ENCODE measurements at regions not wholly inside any gene's neighbourhood (a gene's known extent, or its start where the extent isn't known, plus 50 kb on each side); places are given as distances from the start of the nearest gene placed in this dataset.

- no peak overlapping the region for H3K27ac ChIP-seq
These were observed 232.3 kb upstream of the CPEB2 start for GRCh38 chr4:14769993-14770392.

GRCh38 chr4:14771094-14771493, 231.2 kb upstream of the CPEB2 start:
- TF ChIP-seq, protein P1, sequence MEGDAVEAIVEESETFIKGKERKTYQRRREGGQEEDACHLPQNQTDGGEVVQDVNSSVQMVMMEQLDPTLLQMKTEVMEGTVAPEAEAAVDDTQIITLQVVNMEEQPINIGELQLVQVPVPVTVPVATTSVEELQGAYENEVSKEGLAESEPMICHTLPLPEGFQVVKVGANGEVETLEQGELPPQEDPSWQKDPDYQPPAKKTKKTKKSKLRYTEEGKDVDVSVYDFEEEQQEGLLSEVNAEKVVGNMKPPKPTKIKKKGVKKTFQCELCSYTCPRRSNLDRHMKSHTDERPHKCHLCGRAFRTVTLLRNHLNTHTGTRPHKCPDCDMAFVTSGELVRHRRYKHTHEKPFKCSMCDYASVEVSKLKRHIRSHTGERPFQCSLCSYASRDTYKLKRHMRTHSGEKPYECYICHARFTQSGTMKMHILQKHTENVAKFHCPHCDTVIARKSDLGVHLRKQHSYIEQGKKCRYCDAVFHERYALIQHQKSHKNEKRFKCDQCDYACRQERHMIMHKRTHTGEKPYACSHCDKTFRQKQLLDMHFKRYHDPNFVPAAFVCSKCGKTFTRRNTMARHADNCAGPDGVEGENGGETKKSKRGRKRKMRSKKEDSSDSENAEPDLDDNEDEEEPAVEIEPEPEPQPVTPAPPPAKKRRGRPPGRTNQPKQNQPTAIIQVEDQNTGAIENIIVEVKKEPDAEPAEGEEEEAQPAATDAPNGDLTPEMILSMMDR (IDR thresholded peaks at IDR 0.05), result no peak
- TF ChIP-seq POLR2A (IDR thresholded peaks at IDR 0.05) (no peak), EP300 (IDR thresholded peaks at IDR 0.05) (no peak)
- Histone ChIP-seq H3K36me3 (no peaks in the 10 kb centered on the region), H3K27me3 (no peaks in the 10 kb centered on the region), H3K4me3 (no peak overlapping the region), H3K4me1 (no peaks in the 10 kb centered on the region), H3K9me3 (peaks cover 0 to 9% (median 2%) of the 10 kb centered on the region in 4 donors), H3K27ac (no peak overlapping the region)
- WGBS, 2 donors, result 55 to 66% methylated on average over 2 of the region's 2 CpGs
- DNase-seq (ENCODE audit: low spot score in 2 of 2), result no peak

More at GRCh38 chr4:14769993-14770392, 232.3 kb upstream of the CPEB2 start:
- DNase-seq (ENCODE audit: low spot score in 2 of 2), result no peak
- H3K27me3 ChIP-seq, result no peaks in the 10 kb centered on the region
- TF ChIP-seq EP300 (IDR thresholded peaks at IDR 0.05) (no peak), POLR2A (IDR thresholded peaks at IDR 0.05) (no peak)
- TF ChIP-seq, protein P1 (IDR thresholded peaks at IDR 0.05), result no peak
- 13 to 24% methylated on average over 1 of the region's 1 CpG for WGBS, 2 donors
- H3K36me3 ChIP-seq, result no peaks in the 10 kb centered on the region
- no peaks in the 10 kb centered on the region for H3K4me1 ChIP-seq
- no peak overlapping the region for H3K4me3 ChIP-seq
- H3K9me3 ChIP-seq, result peaks cover 0 to 9% (median 2%) of the 10 kb centered on the region in 4 donors

DNA sequence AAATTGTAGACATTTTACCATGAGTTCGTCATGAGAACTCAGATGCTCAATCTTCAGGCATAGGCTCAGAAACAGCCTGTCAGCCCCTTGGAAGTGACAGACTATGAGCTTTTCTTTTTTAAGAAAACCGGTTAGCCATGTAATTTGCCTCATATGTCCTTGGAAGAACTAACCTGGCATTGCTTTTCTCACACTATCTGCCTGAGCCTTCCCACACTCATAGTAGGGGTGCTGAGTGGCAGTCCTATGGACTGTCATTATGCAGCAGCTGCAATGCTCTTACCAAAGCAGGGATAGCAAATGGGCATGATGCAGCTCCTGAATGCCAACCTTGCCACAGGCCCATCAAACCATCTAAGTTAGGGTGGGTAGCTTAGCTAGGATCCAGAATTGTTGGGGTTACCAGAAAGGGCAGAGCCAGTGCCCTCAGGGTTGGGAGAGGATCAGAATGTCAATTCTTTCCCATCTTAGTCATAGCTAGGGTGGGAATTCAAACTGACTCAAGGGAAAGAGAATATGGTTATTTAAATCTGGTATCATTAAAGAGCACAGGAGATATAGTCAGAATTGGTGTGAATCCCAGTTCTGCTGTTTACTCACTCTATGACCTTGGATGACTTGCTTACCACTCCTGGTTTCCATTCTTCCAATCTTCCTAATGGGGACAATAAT, 230.6 kb upstream of the CPEB2 start:
- Histone ChIP-seq H3K36me3 (no peaks in the 10 kb centered on the region), H3K4me1 (no peaks in the 10 kb centered on the region), H3K27ac (no peak overlapping the region), H3K9me3 (peaks cover 0 to 9% (median 2%) of the 10 kb centered on the region in 4 donors), H3K27me3 (no peaks in the 10 kb centered on the region), H3K4me3 (no peak overlapping the region)
- TF ChIP-seq EP300 (IDR thresholded peaks at IDR 0.05), result no peak
- TF ChIP-seq, protein P1 (IDR thresholded peaks at IDR 0.05), result no peak
- no peak for TF ChIP-seq POLR2A (IDR thresholded peaks at IDR 0.05)
- 74% methylated on average over 2 of the region's 2 CpGs for WGBS, 2 donors
- DNase-seq (ENCODE audit: low spot score in 2 of 2), result no peak

DNA sequence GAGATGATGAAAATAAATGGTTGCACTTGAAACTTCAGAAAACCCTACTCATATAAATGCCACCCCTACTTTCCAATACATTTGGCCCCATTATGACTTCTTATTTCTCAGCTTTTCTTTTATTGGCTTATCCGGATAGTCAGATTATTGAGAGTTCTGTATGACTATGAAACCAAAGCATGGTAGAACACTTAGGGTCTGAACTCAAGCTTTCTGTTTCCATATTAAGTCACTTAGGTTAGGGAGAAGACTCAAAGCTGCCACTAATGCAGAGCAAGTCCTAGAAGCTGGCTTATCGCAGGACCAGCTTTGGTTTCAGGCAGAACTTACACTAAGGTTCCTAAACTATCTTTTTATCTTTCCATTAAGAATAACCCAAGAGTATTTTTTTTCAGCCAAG, 229.9 kb upstream of the CPEB2 start:
- DNase-seq (ENCODE audit: low spot score in 2 of 2), result no peak
- Histone ChIP-seq H3K36me3 (no peaks in the 10 kb centered on the region), H3K4me3 (no peak overlapping the region), H3K27me3 (no peaks in the 10 kb centered on the region), H3K9me3 (peaks cover 0 to 9% (median 2%) of the 10 kb centered on the region in 4 donors), H3K4me1 (no peaks in the 10 kb centered on the region), H3K27ac (no peak overlapping the region)
- TF ChIP-seq EP300 (IDR thresholded peaks at IDR 0.05) (no peak), POLR2A (IDR thresholded peaks at IDR 0.05) (no peak)
- TF ChIP-seq, protein P1 (IDR thresholded peaks at IDR 0.05), result no peak
- 93 to 96% methylated on average over 2 of the region's 2 CpGs for WGBS, 2 donors

DNA sequence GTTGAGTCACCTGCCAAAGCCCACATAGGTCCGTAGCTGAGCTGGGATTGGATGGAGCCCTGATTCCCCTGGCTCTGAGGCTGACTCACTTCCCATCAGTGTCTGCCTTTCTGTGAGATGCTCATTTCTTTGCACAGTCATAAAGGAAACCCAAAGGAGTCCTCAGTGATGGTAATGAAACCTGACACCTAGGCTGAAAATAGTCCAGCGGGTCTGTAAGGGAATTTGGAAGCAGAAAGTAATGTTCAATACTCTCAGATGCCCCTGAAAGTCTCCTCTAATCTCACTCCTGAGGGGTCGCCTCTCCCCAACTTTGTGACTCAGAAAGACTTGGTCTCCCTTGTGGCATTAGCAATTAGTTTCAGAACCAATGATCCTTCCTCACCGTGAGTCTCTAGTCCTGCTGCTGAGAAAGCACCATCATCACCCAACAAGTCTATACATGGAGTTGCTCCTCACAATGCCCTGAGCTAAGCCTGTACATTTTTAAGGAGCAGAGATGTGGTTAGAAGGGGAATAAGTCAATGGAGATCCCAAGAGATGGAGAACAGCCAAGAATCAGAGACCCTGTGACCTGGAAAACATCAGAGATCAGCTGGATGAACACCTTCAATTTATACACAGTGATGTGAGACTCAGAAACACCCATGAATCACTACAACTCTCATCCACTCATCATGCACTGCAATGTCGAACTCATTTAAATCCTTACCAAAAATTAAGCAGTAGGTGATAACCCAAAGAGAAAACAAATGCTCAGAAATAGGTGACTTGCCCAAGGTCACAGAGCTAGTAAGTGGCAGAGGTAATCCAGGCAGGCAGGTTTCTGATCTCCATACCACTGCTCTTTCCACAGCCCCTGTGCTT, 219.0 kb upstream of the CPEB2 start:
- Histone ChIP-seq H3K27ac (no peak overlapping the region), H3K27me3 (no peaks in the 10 kb centered on the region), H3K4me1 (no peaks in the 10 kb centered on the region), H3K9me3 (peaks cover 0 to 13% (median 2%) of the 10 kb centered on the region in 4 donors), H3K4me3 (no peak overlapping the region), H3K36me3 (no peaks in the 10 kb centered on the region)
- TF ChIP-seq, protein P1 (IDR thresholded peaks at IDR 0.05), result no peak
- TF ChIP-seq POLR2A (IDR thresholded peaks at IDR 0.05) (no peak), EP300 (IDR thresholded peaks at IDR 0.05) (no peak)
- no peak for DNase-seq (ENCODE audit: low spot score in 2 of 2)
- 61 to 70% methylated on average over 5 of the region's 5 CpGs for WGBS, 2 donors

All from tibial nerve (tissue), 4 donors.